ENCODE measurements at regions not wholly inside any gene's neighbourhood (a gene's known extent, or its start where the extent isn't known, plus 50 kb on each side); places are given as distances from the start of the nearest gene placed in this dataset.

GRCh38 chr11:43243927-43244326, 67.9 kb upstream of the API5 start:
- Histone ChIP-seq H3K27me3 (no peaks in the 10 kb centered on the region), H3K36me3 (no peaks in the 10 kb centered on the region), H3K4me1 (no peaks in the 10 kb centered on the region), H3K27ac (no peak overlapping the region), H3K4me3 (no peak overlapping the region), H3K9me3 (no peaks in the 10 kb centered on the region)
- DNase-seq: no peak
- no peak for ATAC-seq
- in situ Hi-C loops (cut with MboI; ENCODE audit: low sequenced_read_pairs in 4 of 4) (no loop called here), intact Hi-C loops (cut with DNase I; ENCODE audit: low total_unique reads) (no loop called here)
- TF ChIP-seq POLR2A (IDR thresholded peaks at IDR 0.05): no peak
- no peak for TF ChIP-seq CTCF (IDR thresholded peaks at IDR 0.05 in 4 of 5, conservative IDR thresholded peaks at IDR 0.05 in 1 of 5)

- in situ Hi-C loops (cut with MboI; ENCODE audit: low sequenced_read_pairs in 4 of 4): no loop called here
- no peak overlapping the region for H3K4me3 ChIP-seq
- ATAC-seq (no peak), DNase-seq (no peak)
- H3K36me3 ChIP-seq: no peaks in the 10 kb centered on the region
- no peaks in the 10 kb centered on the region for H3K4me1 ChIP-seq
- no peak for TF ChIP-seq CTCF (IDR thresholded peaks at IDR 0.05 in 4 of 5, conservative IDR thresholded peaks at IDR 0.05 in 1 of 5)
- TF ChIP-seq POLR2A (IDR thresholded peaks at IDR 0.05): no peak
- intact Hi-C loops (cut with DNase I; ENCODE audit: low total_unique reads): no loop called here
- no peaks in the 10 kb centered on the region for H3K9me3 ChIP-seq
- H3K27me3 ChIP-seq: no peaks in the 10 kb centered on the region
- no peak overlapping the region for H3K27ac ChIP-seq
Observed at GRCh38 chr11:43245466-43245865, 66.3 kb upstream of the API5 start.

GRCh38 chr11:43250309-43250708, 61.5 kb upstream of the API5 start:
- H3K9me3 ChIP-seq: no peaks in the 10 kb centered on the region
- DNase-seq: no peak
- intact Hi-C loops (cut with DNase I; ENCODE audit: low total_unique reads) (no loop called here), in situ Hi-C loops (cut with MboI; ENCODE audit: low sequenced_read_pairs in 4 of 4) (loop anchor here in 1 of 4 donors (25.0 kb wide), 1 partner anchor 488 kb away; no protein-coding TSS in a partner anchor)
- H3K4me1 ChIP-seq: no peaks in the 10 kb centered on the region
- no peaks in the 10 kb centered on the region for H3K36me3 ChIP-seq
- ATAC-seq: no peak
- TF ChIP-seq POLR2A (IDR thresholded peaks at IDR 0.05): no peak
- no peak for TF ChIP-seq CTCF (IDR thresholded peaks at IDR 0.05 in 4 of 5, conservative IDR thresholded peaks at IDR 0.05 in 1 of 5)
- no peak overlapping the region for H3K27ac ChIP-seq
- H3K4me3 ChIP-seq: no peak overlapping the region
- H3K27me3 ChIP-seq: no peaks in the 10 kb centered on the region

- DNase-seq: no peak
- no peak overlapping the region for H3K27ac ChIP-seq
- in situ Hi-C loops (cut with MboI; ENCODE audit: low sequenced_read_pairs in 4 of 4) (loop anchor here in 1 of 4 donors (25.0 kb wide), 1 partner anchor 499 kb away; no protein-coding TSS in a partner anchor), intact Hi-C loops (cut with DNase I; ENCODE audit: low total_unique reads) (no loop called here)
- no peak for TF ChIP-seq POLR2A (IDR thresholded peaks at IDR 0.05)
- no peak for TF ChIP-seq CTCF (IDR thresholded peaks at IDR 0.05 in 4 of 5, conservative IDR thresholded peaks at IDR 0.05 in 1 of 5)
- no peak overlapping the region for H3K4me3 ChIP-seq
- H3K9me3 ChIP-seq: no peaks in the 10 kb centered on the region
- H3K36me3 ChIP-seq: no peaks in the 10 kb centered on the region
- H3K4me1 ChIP-seq: no peaks in the 10 kb centered on the region
- H3K27me3 ChIP-seq: no peaks in the 10 kb centered on the region
- ATAC-seq: no peak
Observed at GRCh38 chr11:43261775-43262174, 50.0 kb upstream of the API5 start.
